MM.1S (cell line): ENCODE measurements at regions not wholly inside any gene's neighbourhood (a gene's known extent, or its start where the extent isn't known, plus 50 kb on each side); places are given as distances from the start of the nearest gene placed in this dataset.

Source experiments
- DNase-seq: peaks from one replicate; pipeline ENCODE4 v3.0.0-alpha.2; 2015
- H2AFZ ChIP-seq: fragments of 300-600 bp; sonication (generic); 2 replicates; pipeline ENCODE4 v1.6.0; 2016; ENCODE audit warnings: antibody characterized with exemption, low read length
- H3F3A ChIP-seq: fragments of 300-600 bp; sonication (generic); 2 replicates; pipeline ENCODE4 v1.6.1; 2016; ENCODE audit warnings: mild to moderate bottlenecking, antibody characterized with exemption, low read length, moderate library complexity, mixed read lengths; ENCODE audit not compliant: insufficient read depth
- H3K27ac ChIP-seq: fragments of 300-600 bp; sonication (generic); 2 replicates; pipeline ENCODE4 v1.5.1; 2016; ENCODE audit warnings: mild to moderate bottlenecking, low read length
- H3K27me3 ChIP-seq: fragments of 300-600 bp; sonication (generic); replicated peaks from 2 replicates; pipeline ENCODE4 v1.6.0; 2016; ENCODE audit warnings: low read length; ENCODE audit not compliant: insufficient read depth
- H3K36me3 ChIP-seq: fragments of 300-600 bp; sonication (generic); replicated peaks from 2 replicates; pipeline ENCODE4 v1.6.1; 2016; ENCODE audit warnings: mild to moderate bottlenecking, low read length, mixed read lengths; ENCODE audit not compliant: insufficient read depth
- H3K4me1 ChIP-seq: fragments of 300-600 bp; sonication (generic); 2 replicates; pipeline ENCODE4 v1.6.1; 2016; ENCODE audit warnings: low read length, mixed read lengths
- H3K4me2 ChIP-seq: fragments of 300-600 bp; sonication (generic); 2 replicates; pipeline ENCODE4 v1.6.0; 2016; ENCODE audit warnings: low read depth, low read length
- H3K4me3 ChIP-seq: fragments of 300-600 bp; sonication (generic); 2 replicates; pipeline ENCODE4 v1.5.1; 2016; ENCODE audit warnings: low read length, mixed read lengths
- H3K79me2 ChIP-seq: fragments of 300-600 bp; sonication (generic); 2 replicates; pipeline ENCODE4 v1.6.1; 2016; ENCODE audit warnings: mixed run types, low read length, mixed read lengths
- H3K9ac ChIP-seq: fragments of 300-600 bp; sonication (generic); 2 replicates; pipeline ENCODE4 v1.6.1; 2016; ENCODE audit warnings: low read length, mixed read lengths
- H3K9me2 ChIP-seq: fragments of 300-600 bp; sonication (generic); replicated peaks from 2 replicates; pipeline ENCODE4 v1.6.1; 2016; ENCODE audit warnings: mild to moderate bottlenecking, low read length, mixed read lengths; ENCODE audit not compliant: insufficient read depth
- H3K9me3 ChIP-seq: fragments of 300-600 bp; sonication (generic); replicated peaks from 2 replicates; pipeline ENCODE4 v1.6.1; 2016; ENCODE audit warnings: mild to moderate bottlenecking, low read length, mixed read lengths; ENCODE audit not compliant: insufficient read depth
- H4K20me1 ChIP-seq: fragments of 300-600 bp; sonication (generic); 2 replicates; pipeline ENCODE4 v1.6.1; 2016; ENCODE audit warnings: mild to moderate bottlenecking, low read length, moderate library complexity, mixed read lengths; ENCODE audit not compliant: insufficient read depth
- EZH2 ChIP-seq: fragments of 300-600 bp; sonication (generic); optimal IDR thresholded peaks from 2 replicates; pipeline ENCODE3; 2017; ENCODE audit warnings: low read depth, mild to moderate bottlenecking, antibody characterized with exemption, low read length, mixed read lengths
- EZH2phosphoT487 ChIP-seq: fragments of 300-600 bp; sonication (generic); IDR thresholded peaks from 2 replicates; pipeline ENCODE4 v1.6.1; 2018; ENCODE audit warnings: antibody characterized with exemption, low read length
- TF ChIP-seq, protein P1 (sequence below): fragments of 300-600 bp; sonication (generic); IDR thresholded peaks from 2 replicates; pipeline ENCODE4 v1.5.1; 2016; ENCODE audit warnings: antibody characterized with exemption, low read length, mixed read lengths

DNA sequence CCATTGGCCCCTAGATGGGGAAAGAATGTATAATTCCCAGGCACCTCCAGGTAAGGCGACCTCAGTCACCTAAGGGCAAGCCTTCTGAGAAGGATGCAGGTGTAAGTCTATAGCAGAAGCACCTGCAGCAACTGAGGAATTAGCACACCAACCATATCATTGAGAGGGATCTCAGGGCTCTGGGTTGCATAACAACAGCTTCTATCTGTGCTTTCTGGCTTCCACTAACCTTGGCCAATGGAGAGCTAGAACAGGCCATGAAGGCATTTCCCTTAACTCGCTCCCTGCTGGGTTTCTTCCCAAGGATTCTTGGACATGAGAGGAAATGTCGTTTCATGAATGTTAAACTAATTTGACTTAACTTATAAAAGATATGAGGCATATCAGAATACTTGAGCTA lies 177.8 kb upstream of the GK2 start:
- Histone ChIP-seq H4K20me1 (no peaks in the 10 kb centered on the region), H3K9ac (no peak overlapping the region), H3K36me3 (no peaks in the 10 kb centered on the region), H3K79me2 (no peaks in the 10 kb centered on the region), H3K4me1 (no peaks in the 10 kb centered on the region), H3K9me2 (no peaks in the 10 kb centered on the region), H3K4me3 (no peak overlapping the region), H2AFZ (no peak overlapping the region), H3K9me3 (no peaks in the 10 kb centered on the region), H3K4me2 (no peak overlapping the region), H3K27ac (no peak overlapping the region), H3K27me3 (no peaks in the 10 kb centered on the region), H3F3A (no peaks in the 10 kb centered on the region)
- no peak for DNase-seq
- TF ChIP-seq, protein P1, sequence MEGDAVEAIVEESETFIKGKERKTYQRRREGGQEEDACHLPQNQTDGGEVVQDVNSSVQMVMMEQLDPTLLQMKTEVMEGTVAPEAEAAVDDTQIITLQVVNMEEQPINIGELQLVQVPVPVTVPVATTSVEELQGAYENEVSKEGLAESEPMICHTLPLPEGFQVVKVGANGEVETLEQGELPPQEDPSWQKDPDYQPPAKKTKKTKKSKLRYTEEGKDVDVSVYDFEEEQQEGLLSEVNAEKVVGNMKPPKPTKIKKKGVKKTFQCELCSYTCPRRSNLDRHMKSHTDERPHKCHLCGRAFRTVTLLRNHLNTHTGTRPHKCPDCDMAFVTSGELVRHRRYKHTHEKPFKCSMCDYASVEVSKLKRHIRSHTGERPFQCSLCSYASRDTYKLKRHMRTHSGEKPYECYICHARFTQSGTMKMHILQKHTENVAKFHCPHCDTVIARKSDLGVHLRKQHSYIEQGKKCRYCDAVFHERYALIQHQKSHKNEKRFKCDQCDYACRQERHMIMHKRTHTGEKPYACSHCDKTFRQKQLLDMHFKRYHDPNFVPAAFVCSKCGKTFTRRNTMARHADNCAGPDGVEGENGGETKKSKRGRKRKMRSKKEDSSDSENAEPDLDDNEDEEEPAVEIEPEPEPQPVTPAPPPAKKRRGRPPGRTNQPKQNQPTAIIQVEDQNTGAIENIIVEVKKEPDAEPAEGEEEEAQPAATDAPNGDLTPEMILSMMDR = no peak
- TF ChIP-seq EZH2 (no peak), EZH2phosphoT487 (no peak)

DNA sequence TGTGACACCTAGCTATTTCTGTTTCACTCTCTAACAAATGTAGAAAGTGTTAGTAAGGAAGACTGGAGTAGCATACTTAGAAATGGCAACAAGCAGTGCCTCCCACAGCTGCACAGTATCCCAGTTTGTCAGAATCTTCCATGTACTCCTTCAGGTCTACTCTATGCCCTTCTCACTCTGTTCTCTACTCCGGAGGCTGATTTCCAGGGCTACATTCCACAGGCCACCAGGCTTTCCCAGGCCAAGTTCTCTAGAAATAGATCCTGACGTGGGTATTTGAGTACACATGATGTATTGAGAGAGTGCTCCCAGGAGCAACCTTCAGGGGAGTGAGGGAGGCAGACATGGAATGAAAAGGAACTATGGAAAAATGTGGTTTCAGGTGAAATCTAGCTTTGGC lies 177.3 kb upstream of the GK2 start:
- Histone ChIP-seq H3K27ac (no peak overlapping the region), H3K9me2 (no peaks in the 10 kb centered on the region), H3K9ac (no peak overlapping the region), H4K20me1 (no peaks in the 10 kb centered on the region), H3K4me1 (no peaks in the 10 kb centered on the region), H3K27me3 (no peaks in the 10 kb centered on the region), H3K4me2 (no peak overlapping the region), H3K9me3 (no peaks in the 10 kb centered on the region), H2AFZ (no peak overlapping the region), H3K79me2 (no peaks in the 10 kb centered on the region), H3F3A (no peaks in the 10 kb centered on the region), H3K4me3 (no peak overlapping the region), H3K36me3 (no peaks in the 10 kb centered on the region)
- no peak for TF ChIP-seq EZH2phosphoT487
- TF ChIP-seq EZH2 = no peak
- TF ChIP-seq, protein P1 = no peak
- DNase-seq = no peak

DNA sequence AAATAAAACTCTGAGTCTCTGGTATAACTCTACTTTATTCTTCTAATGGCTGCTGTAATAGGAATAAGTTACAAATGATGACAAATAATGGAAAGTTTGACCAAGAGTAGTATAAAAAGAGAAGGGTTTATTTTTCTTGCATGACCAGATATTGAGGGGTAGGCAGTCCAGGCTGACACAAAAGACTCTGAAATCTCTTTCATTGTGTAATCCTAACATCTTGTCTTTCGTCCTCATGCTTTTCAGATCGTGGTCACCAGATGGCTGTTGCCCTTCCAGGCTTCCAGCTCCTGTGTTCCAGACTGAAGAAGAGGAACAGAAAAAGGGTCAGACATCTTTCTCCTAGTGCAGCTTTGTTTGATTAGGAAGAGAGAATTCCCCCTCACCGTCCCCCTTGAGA lies 176.9 kb upstream of the GK2 start:
- H3K79me2 ChIP-seq = no peaks in the 10 kb centered on the region
- H2AFZ ChIP-seq = no peak overlapping the region
- H4K20me1 ChIP-seq = no peaks in the 10 kb centered on the region
- DNase-seq = no peak
- no peak overlapping the region for H3K4me3 ChIP-seq
- no peak overlapping the region for H3K9ac ChIP-seq
- no peak overlapping the region for H3K27ac ChIP-seq
- H3K4me2 ChIP-seq = no peak overlapping the region
- H3K9me2 ChIP-seq = no peaks in the 10 kb centered on the region
- no peaks in the 10 kb centered on the region for H3K4me1 ChIP-seq
- H3F3A ChIP-seq = no peaks in the 10 kb centered on the region
- H3K9me3 ChIP-seq = no peaks in the 10 kb centered on the region
- no peaks in the 10 kb centered on the region for H3K27me3 ChIP-seq
- H3K36me3 ChIP-seq = no peaks in the 10 kb centered on the region
- TF ChIP-seq EZH2phosphoT487 (no peak), EZH2 (no peak)
- TF ChIP-seq, protein P1 = no peak
